GM19452 (cell line): ENCODE measurements at regions not wholly inside any gene's neighbourhood (a gene's known extent, or its start where the extent isn't known, plus 50 kb on each side); places are given as distances from the start of the nearest gene placed in this dataset.

Experiments
- ATAC-seq: cut with Tn5 transposase; IDR thresholded peaks from one replicate; pipeline ENCODE4 v1.9.1; 2021; ENCODE audit not compliant: unreplicated experiment

- ATAC-seq = no peak
Observed at GRCh38 chr6:164505425-164505824, 804.0 kb downstream of the C6orf118 start.

- no peak for ATAC-seq
Observed at GRCh38 chr6:164502833-164503232, 806.6 kb downstream of the C6orf118 start.

GRCh38 chr6:164495882-164496495, 813.4 kb downstream of the C6orf118 start:
- no peak for ATAC-seq

- no peak for ATAC-seq
Observed at GRCh38 chr6:164478426-164478825, 831.0 kb downstream of the C6orf118 start.

DNA sequence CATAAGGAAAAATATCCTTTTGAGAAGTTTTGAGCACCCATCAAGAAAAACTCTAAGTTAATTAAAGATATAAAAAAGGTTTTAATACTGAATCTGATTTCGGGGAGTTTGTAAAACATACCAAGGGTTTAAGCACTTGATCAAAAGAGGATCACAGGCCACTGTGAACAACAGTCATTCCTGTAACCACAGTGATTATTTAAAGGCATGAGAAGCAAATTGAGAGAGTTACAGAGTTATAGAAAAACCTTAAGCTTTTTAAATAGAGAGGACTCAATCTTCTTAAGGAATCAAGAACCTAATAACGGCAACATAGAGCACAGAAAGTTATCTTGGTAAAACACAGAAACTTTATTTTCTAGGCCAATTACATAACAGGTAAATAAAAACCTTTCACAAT, 831.6 kb downstream of the C6orf118 start:
- no peak for ATAC-seq

DNA sequence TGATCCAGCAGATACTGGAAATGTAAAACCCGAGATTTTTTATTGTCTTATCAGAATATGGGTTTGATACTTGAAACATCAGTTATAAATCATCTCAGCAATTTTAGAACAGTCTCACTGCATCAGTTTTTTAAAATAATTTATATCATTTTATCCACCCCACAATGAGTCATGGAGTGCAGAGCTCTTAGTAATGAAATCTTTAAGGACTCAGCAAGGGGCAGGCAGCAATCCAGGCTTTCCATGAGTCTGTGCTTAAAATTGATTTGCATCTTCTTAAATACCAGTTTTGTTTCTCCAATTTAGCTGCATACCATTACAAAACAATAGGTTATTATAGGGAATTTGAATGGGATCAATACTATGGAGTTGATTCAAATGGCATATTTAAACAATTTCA, 832.3 kb downstream of the C6orf118 start:
- ATAC-seq = no peak

DNA sequence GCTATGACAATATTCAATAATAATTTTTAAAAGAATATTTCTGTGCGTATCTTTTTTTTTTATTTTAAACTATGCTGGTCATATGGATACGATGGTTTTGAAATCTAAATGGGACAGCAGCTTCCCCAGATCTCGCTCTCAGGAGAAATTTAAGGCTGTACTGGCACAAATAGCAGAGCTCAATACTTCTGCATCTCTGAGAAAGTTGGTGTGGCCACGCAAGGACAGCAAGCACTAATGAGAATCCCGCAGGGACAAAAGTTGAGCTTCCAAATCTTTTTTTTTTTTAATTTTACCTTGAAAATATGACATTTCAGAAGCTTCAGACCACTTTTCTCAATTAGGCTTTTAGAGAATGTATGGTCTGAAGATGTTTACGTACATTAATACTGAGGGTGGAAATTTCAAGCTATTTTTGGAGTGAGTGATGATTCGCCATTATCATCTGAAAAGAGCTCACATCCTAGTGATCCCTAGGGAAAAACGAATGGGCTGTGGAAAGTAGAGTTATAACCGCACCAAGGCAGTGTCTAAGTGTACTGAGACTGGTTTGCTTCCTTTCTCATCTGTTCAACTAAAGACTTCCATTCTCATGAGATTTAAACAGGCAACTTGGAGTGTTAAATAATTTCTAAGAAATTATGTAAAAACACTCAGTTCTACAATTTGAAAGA, 840.0 kb downstream of the C6orf118 start:
- ATAC-seq = no peak

- ATAC-seq = no peak
Observed at GRCh38 chr6:164455835-164456234, 853.6 kb downstream of the C6orf118 start.

- no peak for ATAC-seq
Observed at GRCh38 chr6:164453835-164454234, 855.6 kb downstream of the C6orf118 start.

DNA sequence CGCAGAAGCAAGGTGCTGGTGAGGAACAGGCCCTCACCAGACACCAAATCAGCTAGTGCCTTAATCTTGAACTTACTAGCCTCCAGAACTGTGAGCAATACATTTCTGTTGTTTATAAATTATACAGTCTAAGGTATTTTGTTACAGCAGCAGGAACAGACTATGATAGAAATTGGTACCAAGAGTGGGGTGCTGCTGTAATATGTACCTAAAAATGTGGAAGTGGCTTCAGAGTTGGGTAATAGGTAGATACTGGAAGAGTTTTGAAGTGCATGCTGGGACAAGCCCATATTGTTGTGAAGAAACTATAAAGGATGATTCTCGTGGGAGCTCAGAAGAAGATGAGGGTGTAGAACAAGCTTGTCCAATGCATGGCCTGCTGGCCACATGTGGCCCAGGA, 866.8 kb downstream of the C6orf118 start:
- ATAC-seq = no peak

DNA sequence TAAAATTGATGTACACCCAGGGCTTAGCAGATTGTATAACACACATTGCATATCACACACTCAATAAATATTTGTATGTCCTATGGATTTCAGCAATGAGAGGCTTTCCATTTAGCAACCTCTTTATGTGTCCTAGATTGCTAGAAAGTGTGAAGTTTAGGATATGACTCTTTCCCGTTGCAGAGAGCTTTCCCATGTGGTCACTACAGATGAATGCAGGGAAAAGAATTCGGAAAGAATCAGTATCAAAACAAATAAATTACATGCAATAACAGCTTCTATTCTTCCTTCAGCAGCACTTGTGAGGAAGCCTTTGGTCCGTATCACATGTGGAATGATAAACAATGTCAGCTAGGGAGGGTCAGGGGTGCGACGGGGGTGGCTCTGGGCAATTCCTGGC, 870.1 kb downstream of the C6orf118 start:
- no peak for ATAC-seq

DNA sequence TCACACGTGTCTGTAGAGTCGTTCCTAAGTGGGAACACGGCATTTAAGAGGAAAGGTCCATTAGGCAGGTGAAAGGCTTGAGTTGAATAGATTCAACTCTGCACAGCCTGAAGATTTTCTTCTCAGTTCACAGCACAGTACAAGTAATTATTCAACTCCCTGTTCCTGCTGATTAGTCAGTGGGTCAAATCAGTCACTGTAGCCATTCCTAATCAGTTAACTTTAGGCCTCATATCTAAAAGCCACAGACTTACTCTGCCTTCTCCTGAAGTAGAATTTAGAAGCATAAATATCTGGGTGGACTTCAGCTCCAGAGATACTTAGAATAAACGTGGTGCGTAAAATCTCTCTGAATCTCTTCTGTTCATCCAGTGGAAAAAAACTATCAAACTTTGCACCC, 872.4 kb downstream of the C6orf118 start:
- no peak for ATAC-seq

DNA sequence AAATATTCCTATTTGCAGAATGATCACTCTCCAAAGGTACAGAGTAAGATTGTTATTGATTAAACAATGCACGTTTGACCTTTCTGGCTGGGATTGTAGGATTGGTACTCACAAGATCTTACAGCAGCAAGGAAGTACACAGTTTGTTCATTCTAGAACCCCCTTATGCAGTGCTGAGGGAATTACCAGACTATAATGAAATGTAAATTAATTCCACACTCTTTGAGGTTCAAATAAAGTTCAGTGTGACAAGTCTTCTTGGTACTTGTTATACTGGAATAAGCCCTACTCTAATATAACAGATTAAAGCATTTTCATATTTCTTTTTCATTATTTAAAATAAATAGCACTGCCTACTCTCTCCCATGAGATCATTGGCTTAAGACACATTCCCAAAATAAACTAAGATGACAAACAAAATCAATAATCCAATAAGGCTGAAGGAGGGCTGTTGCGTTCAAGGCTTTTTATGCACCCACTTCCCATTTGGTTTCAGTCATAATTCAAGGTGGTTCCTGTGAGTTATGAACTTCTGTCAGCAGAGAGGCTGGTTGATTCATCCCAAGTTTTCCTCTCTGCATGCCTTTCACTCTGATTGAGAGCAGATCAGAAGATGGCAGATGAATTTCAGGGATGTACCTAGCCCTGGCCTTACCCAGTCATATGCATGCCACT, 881.5 kb downstream of the C6orf118 start:
- ATAC-seq = no peak

DNA sequence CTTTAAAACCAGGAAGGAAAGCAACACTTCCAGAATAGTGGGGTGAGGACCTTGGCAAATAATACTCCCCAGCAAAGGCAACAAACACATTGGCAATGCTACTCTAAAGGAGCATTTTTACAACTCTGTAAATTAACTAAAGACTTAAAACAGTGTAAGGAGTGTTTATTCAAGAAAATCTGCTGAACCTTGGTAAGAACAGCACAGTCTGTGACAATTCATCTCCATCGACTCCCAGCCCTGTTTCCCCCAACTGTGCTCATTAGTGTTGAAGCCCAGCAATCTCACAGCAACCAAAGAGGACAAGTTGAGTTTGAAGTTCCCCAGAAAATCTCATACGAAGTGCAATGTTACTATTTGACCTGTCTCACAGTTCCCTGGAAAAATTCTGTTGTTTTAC, 884.9 kb downstream of the C6orf118 start:
- no peak for ATAC-seq

GRCh38 chr6:164419099-164419498, 890.3 kb downstream of the C6orf118 start:
- no peak for ATAC-seq

DNA sequence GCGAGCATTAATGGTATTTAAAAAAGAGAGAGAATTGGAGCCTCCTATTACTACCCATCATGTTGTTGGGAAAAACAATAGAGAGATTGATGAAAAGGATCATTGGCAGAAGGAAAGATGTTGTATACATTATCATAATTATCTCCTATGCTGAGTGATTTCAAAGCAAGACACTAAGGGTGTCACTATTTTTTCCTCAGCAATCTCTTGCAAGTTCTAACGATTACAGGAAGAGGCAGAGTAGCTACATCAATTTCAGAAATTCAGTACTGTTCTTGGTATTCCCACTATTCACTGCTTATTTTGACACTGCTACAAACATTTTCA, 891.2 kb downstream of the C6orf118 start:
- ATAC-seq = no peak

- no peak for ATAC-seq
Observed at GRCh38 chr6:164417537-164418261, 891.7 kb downstream of the C6orf118 start.

DNA sequence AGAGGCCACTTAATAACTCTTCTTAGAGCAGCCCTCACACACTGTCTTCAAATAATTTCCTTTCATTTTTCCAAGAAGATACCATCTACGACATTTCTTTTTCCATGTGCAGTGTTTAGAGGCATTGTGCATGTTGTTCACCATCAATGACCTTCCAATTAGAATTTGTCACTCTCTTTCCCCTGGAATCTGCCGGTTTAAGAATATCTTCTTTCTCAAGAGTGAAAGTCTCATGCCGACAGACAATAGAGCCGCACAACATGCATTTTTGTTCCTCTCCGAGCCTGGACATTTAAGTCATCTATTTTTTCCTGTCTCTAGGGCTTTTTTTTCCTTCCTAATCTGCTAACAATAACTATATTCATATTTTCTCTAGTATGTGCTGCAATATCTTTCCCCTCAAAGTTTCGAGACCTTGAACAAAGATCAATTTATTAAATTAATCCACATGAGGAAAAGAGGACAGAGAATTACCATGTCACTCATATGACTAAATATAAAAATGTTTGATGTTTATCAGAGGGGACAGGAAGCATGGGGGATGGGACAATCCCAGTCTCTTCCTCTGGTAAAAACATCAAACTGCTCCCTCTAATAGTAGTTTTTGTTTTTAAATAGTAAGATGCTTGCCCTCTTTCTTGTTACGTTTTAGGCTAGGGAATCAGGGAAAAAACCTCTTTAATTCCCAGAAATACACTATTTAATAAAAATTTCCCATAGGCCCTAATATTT, 893.4 kb downstream of the C6orf118 start:
- no peak for ATAC-seq

DNA sequence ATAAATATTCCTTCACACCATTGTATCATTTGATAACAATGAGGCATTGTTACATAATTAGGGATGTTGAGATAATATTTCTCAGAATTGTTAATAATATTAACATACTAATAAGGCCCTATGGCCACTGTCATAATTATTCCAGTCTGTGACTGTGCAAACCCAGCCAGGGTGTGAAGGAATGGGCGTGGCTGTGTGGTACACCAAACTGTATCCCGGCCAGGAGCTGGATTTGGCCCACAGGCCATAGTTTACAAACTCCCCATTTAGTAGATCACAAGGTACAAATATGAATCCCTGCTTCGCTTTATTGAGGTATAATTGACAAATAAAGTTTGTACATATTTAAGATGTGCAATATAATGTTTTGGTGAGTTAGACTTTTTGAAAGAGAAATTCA, 894.7 kb downstream of the C6orf118 start:
- ATAC-seq = no peak

- no peak for ATAC-seq
Observed at GRCh38 chr6:164412566-164412965, 896.8 kb downstream of the C6orf118 start.

DNA sequence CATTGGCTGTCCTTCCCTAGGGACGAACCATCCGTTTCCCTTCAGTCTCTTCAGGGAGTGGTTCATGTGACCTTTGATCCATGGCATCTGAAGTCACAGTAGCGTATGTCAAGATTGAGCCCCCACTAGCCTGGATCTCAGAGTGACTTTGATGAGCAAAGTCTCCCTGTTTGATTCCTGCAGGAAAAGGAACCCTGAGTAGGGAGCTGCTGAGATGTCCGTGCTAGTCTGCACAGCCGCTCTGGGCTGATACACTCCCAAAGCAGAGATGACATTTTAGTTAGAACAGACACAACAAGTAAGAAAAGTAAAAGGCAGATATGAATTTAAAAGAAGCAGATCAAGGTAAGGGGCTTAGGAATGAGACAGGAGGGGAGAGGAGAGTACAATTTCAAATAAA, 899.4 kb downstream of the C6orf118 start:
- no peak for ATAC-seq
